K562 (cell line): ENCODE measurements at regions not wholly inside any gene's neighbourhood (a gene's known extent, or its start where the extent isn't known, plus 50 kb on each side); places are given as distances from the start of the nearest gene placed in this dataset.

ENCODE experiments used
- ATAC-seq: fragments of 200-7000 bp; cut with Tn5 transposase; 3 replicates; pipeline ENCODE4 v1.9.1; 2020; ENCODE audit warnings: moderate library complexity
- BruUV-seq: library from RNA; stranded (reverse); fragments of 400-500 nt; replicated peaks from 2 replicates; lab custom pipeline; 2021; lab: Mats Ljungman, UMichigan
- CTCF ChIA-PET: fragments of 300-600 bp; formaldehyde crosslinking; extraction: SDS; loops from one replicate; lab custom pipeline; 2021; ENCODE audit warnings: low intra/inter-chr PET ratio; lab: Yijun Ruan, JAX
- POLR2A ChIA-PET: fragments of 300-600, 350-650 bp; sonication (Branson Sonifier 250); formaldehyde crosslinking; extraction: SDS; loops from one replicate; lab custom pipeline; 2021; ENCODE audit warnings: antibody characterized with exemption, inconsistent platforms; lab: Yijun Ruan, JAX
- DNase-seq, 4 experiments: peaks; one replicate each; pipeline versions ENCODE4 v3.0.0 to v3.0.0-alpha.2; 2011 to 2018; ENCODE audit warnings: low spot score in 3 of 4, mixed read lengths in 3 of 4; ENCODE audit errors: extremely low read depth in 1 of 4
- FAIRE-seq: peaks from 2 replicates; lab custom pipeline; 2011; peaks lifted over from hg19 to GRCh38; lab: Jason Lieb, UNC
- H2AFZ ChIP-seq: 2 replicates; pipeline ENCODE4 v1.6.0; 2011; ENCODE audit warnings: low read depth, low read length, control low read depth, inconsistent platforms
- H3K27ac ChIP-seq: fragments of 200-600 bp; 3 replicates; pipeline ENCODE4 v1.8.0; 2011; ENCODE audit warnings: low read depth, mild to moderate bottlenecking, control low read depth, inconsistent platforms, low read length, moderate library complexity, mixed read lengths; ENCODE audit errors: extremely low read depth
- H3K27me3 ChIP-seq, 2 experiments: fragments of 300-600 bp in 1 of 2; 2 replicates in 1 of 2; 3 replicates in 1 of 2; pipeline versions ENCODE4 v1.6.0 to v1.8.0; 2011; ENCODE audit warnings: inconsistent platforms in 2 of 2, low read length in 2 of 2, mild to moderate bottlenecking in 1 of 2, mixed read lengths in 1 of 2, moderate library complexity in 1 of 2; ENCODE audit not compliant: control insufficient read depth in 2 of 2, insufficient read depth in 2 of 2
- H3K36me3 ChIP-seq: fragments of 300-600 bp; 3 replicates; pipeline ENCODE4 v1.8.0; 2011; ENCODE audit warnings: mild to moderate bottlenecking, low read length, inconsistent platforms; ENCODE audit not compliant: control insufficient read depth, insufficient read depth
- H3K4me1 ChIP-seq, 2 experiments: fragments of 200-600 bp in 1 of 2; replicated peaks in 1 of 2; 2 replicates in 1 of 2; 3 replicates in 1 of 2; pipeline versions ENCODE4 v1.5.1 to v1.8.0; 2011; ENCODE audit warnings: inconsistent platforms in 2 of 2, low read length in 2 of 2, mild to moderate bottlenecking in 1 of 2, mixed read lengths in 1 of 2, moderate library complexity in 1 of 2; ENCODE audit not compliant: control insufficient read depth in 2 of 2, insufficient read depth in 2 of 2
- H3K4me2 ChIP-seq: 2 replicates; pipeline ENCODE4 v1.6.1; 2011; ENCODE audit warnings: low read length, control low read depth, inconsistent platforms, mixed read lengths; ENCODE audit not compliant: insufficient read depth
- H3K4me3 ChIP-seq: fragments of 200-600 bp; sonication (generic), shearing (Covaris generic); 2 replicates; pipeline ENCODE4 v1.5.1; 2016; ENCODE audit warnings: control low read depth, inconsistent platforms
- H3K79me2 ChIP-seq: fragments of 200-600 bp; 3 replicates; pipeline ENCODE4 v1.8.0; 2011; ENCODE audit warnings: low read length, inconsistent platforms; ENCODE audit not compliant: control insufficient read depth, insufficient read depth
- H3K9ac ChIP-seq, 2 experiments: 2 replicates each; pipeline versions ENCODE4 v1.6.0 to v1.6.1; 2011; ENCODE audit warnings: low read depth in 2 of 2, low read length in 2 of 2, control low read depth in 1 of 2, inconsistent platforms in 1 of 2, mild to moderate bottlenecking in 1 of 2, mixed read lengths in 1 of 2; ENCODE audit not compliant: insufficient read depth in 1 of 2
- H3K9me1 ChIP-seq: one replicate; pipeline ENCODE4 v1.6.0; 2011; ENCODE audit warnings: inconsistent platforms, mild to moderate bottlenecking, low read length, moderate library complexity; ENCODE audit not compliant: control insufficient read depth, insufficient read depth
- H3K9me3 ChIP-seq: replicated peaks from 2 replicates; pipeline ENCODE4 v1.5.1; 2011; ENCODE audit warnings: low read depth, low read length, inconsistent platforms; ENCODE audit not compliant: control insufficient read depth, insufficient read depth
- H4K20me1 ChIP-seq: replicated peaks from 2 replicates; pipeline ENCODE4 v1.6.1; 2011; ENCODE audit warnings: low read length, inconsistent platforms, mixed read lengths; ENCODE audit not compliant: control insufficient read depth, insufficient read depth
- BMI1 ChIP-seq: fragments of 150-350 bp; IDR thresholded peaks from 2 replicates; pipeline ENCODE4 v1.6.1; 2014; ENCODE audit warnings: low read length
- DPF2 ChIP-seq: fragments of 450-650 bp; IDR thresholded peaks from 2 replicates; pipeline ENCODE4 v1.6.1; 2016
- NFIX ChIP-seq: fragments of 250-450 bp; sonication (Bioruptor Pico); IDR thresholded peaks from 2 replicates; pipeline ENCODE4 v1.4.0; 2020; ENCODE audit warnings: low read depth, mild to moderate bottlenecking, moderate library complexity
- NFYB ChIP-seq: IDR thresholded peaks from 2 replicates; pipeline ENCODE4 v1.6.1; 2011; ENCODE audit warnings: mild to moderate bottlenecking, moderate library complexity; ENCODE audit not compliant: insufficient read length; ENCODE audit errors: extremely low read depth
- RNF219 ChIP-seq: fragments of 250-450 bp; sonication (Bioruptor Pico); IDR thresholded peaks from 2 replicates; pipeline ENCODE4 v1.5.0; 2022; ENCODE audit warnings: mild to moderate bottlenecking
- SETDB1 ChIP-seq: IDR thresholded peaks from one replicate; pipeline ENCODE4 v1.6.1; 2012; ENCODE audit warnings: low read length, control low read depth, inconsistent platforms
- SIX5 ChIP-seq, 2 experiments: IDR thresholded peaks; 2 replicates each; pipeline ENCODE4 v1.6.1; 2011; ENCODE audit warnings: low read length in 2 of 2, borderline replicate concordance in 1 of 2, low read depth in 1 of 2, mild to moderate bottlenecking in 1 of 2, moderate library complexity in 1 of 2; ENCODE audit not compliant: insufficient read depth in 1 of 2
- TAL1 ChIP-seq: fragments of 450-650 bp; IDR thresholded peaks from 2 replicates; pipeline ENCODE4 v1.6.1; 2016; ENCODE audit warnings: mild to moderate bottlenecking
- ZNF134 ChIP-seq: fragments of 250-450 bp; sonication (Bioruptor Pico); conservative IDR thresholded peaks from 2 replicates; pipeline ENCODE4 v1.4.0; 2020
- ZNF143 ChIP-seq: sonication (generic); formaldehyde crosslinking; IDR thresholded peaks from 2 replicates; pipeline ENCODE4 v1.9.0; 2022; ENCODE audit warnings: mild to moderate bottlenecking, missing genetic modification reagents
- ZNF277 ChIP-seq: fragments of 250-450 bp; sonication (Bioruptor Pico); IDR thresholded peaks from 2 replicates; pipeline ENCODE4 v1.8.0; 2022; ENCODE audit warnings: inconsistent platforms, mild to moderate bottlenecking, moderate library complexity, borderline replicate concordance
- ZNF512 ChIP-seq: IDR thresholded peaks from 2 replicates; pipeline ENCODE4 v1.6.1; 2016; ENCODE audit warnings: missing genetic modification characterization, missing compliant biosample characterization
- WGBS: fragments of 100-300 bp; shearing (Covaris generic); methylation state at CpG from one replicate; pipeline ENCODE4 v1.1.6; 2016; ENCODE audit warnings: low coverage, mixed read lengths; ENCODE audit not compliant: insufficient coverage; ENCODE audit errors: missing lambda C conversion rate; 5-methylcytosine and 5-hydroxymethylcytosine counted together
- in situ Hi-C: fragments of 300-500 bp; cut with MboI; formaldehyde crosslinking; loops from 4 replicates; pipeline ENCODE4 v1.15.0; 2018; ENCODE audit warnings: inconsistent platforms, mixed read lengths
- intact Hi-C: fragments of 100-400 bp; cut with micrococcal nuclease; formaldehyde crosslinking; loops from 2 replicates; pipeline ENCODE4 v1.14.2; 2022

- no peaks in the 10 kb centered on the region for H3K79me2 ChIP-seq
- no TSS peak for BruUV-seq
- no peaks in the 10 kb centered on the region for H3K9me1 ChIP-seq
- TF ChIP-seq BMI1 (no peak), NFIX (no peak), ZNF143 (CRISPR knock-in tag) (no peak), DPF2 (no peak)
- no peaks in the 10 kb centered on the region for H3K27me3 ChIP-seq
- H3K9ac ChIP-seq = no peak overlapping the region
- H4K20me1 ChIP-seq = no peaks in the 10 kb centered on the region
- DNase-seq (no peak), ATAC-seq (no peak), FAIRE-seq (no peak)
- ChIA-PET POLR2A (no interaction called here), CTCF (no interaction called here)
- H3K4me2 ChIP-seq = no peak overlapping the region
- in situ Hi-C loops = no loop called here
- no peaks in the 10 kb centered on the region for H3K36me3 ChIP-seq
- H2AFZ ChIP-seq = no peak overlapping the region
- no peaks in the 10 kb centered on the region for H3K9me3 ChIP-seq
- no peaks in the 10 kb centered on the region for H3K4me1 ChIP-seq
- no peak overlapping the region for H3K27ac ChIP-seq
- H3K4me3 ChIP-seq = no peak overlapping the region
- 5% methylated on average over 3 of the region's 3 CpGs for WGBS
- intact Hi-C loops = no loop called here
Observed at GRCh38 chr13:56893843-56894242, 246.9 kb upstream of the PRR20A start.

- no peaks in the 10 kb centered on the region for H3K36me3 ChIP-seq
- no TSS peak for BruUV-seq
- H3K4me1 ChIP-seq = no peaks in the 10 kb centered on the region
- intact Hi-C loops (no loop called here), in situ Hi-C loops (no loop called here)
- no peak overlapping the region for H2AFZ ChIP-seq
- POLR2A ChIA-PET = no interaction called here
- 2% methylated on average over 14 of the region's 30 CpGs for WGBS
- H3K9ac ChIP-seq = no peak overlapping the region
- H3K9me3 ChIP-seq = no peaks in the 10 kb centered on the region
- H3K79me2 ChIP-seq = no peaks in the 10 kb centered on the region
- H3K27ac ChIP-seq = no peak overlapping the region
- no peak for ATAC-seq
- H3K9me1 ChIP-seq = no peaks in the 10 kb centered on the region
- CTCF ChIA-PET = no interaction called here
- H3K4me2 ChIP-seq = no peak overlapping the region
- H4K20me1 ChIP-seq = no peaks in the 10 kb centered on the region
- no peak for DNase-seq
- H3K27me3 ChIP-seq = no peaks in the 10 kb centered on the region
- H3K4me3 ChIP-seq = no peak overlapping the region
- FAIRE-seq = no peak
- TF ChIP-seq ZNF512 (tag) (no peak), NFYB (no peak), SIX5 (IDR thresholded peaks at IDR 0.05; ENCODE audit: borderline replicate concordance in 1 of 2, insufficient read depth in 1 of 2, low read depth in 1 of 2, low read length in 2 of 2) (no peak), ZNF277 (CRISPR knock-in tag) (no peak), RNF219 (no peak), SETDB1 (no peak), ZNF134 (CRISPR knock-in tag) (no peak), TAL1 (no peak)
Observed at GRCh38 chr13:56900549-56901279, 240.0 kb upstream of the PRR20A start.
